Right kidney (tissue), 1 donor: ENCODE measurements at regions not wholly inside any gene's neighbourhood (a gene's known extent, or its start where the extent isn't known, plus 50 kb on each side); places are given as distances from the start of the nearest gene placed in this dataset.
"Not testable (repeated sequence)": the region's sequence is repeated elsewhere in the genome, so short reads cannot be mapped to it uniquely, and the experiment has no call there.

ENCODE experiments used
- DNase-seq: peaks from one replicate; pipeline ENCODE4 v3.0.0-alpha.2; 2016

DNA sequence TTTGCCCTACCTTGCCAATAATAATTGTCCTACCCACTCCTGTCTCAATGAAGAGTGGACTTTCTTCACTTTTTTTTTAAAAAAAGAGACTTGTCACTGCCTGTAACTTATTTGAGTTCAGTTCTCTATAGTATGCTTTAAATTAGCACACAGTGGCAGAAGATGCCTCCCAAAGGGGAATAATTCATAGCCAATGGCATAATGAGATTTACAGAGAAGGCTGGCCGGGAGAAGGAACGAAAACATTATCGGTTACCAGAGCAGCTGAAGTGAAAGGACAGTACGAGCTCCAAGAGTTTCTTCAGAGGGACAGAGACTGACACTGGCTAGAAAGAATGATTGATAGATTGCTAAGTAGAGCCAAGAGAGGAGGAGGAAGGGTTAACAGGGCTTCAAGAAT, 356.3 kb downstream of the EMP1 start:
- DNase-seq = no peak

DNA sequence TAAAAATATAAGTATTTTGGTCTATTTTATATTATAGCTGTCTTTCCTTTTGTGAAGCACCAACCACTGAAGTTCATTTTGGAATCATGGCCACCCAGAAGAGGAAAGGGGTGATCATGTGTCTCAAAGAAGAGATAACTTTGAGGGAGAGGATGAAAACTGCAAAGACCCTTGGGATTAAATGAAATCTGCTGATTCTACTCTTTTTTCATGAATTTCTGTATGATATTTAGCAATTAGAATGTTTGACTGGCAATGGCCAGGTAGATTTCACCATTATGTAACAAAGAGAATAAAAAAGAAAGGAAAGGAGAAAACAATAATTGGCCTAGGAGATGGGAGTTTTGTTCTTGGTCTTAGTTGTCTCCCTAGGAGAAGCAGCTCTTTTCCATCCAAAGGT, 350.8 kb downstream of the EMP1 start:
- no peak for DNase-seq

DNA sequence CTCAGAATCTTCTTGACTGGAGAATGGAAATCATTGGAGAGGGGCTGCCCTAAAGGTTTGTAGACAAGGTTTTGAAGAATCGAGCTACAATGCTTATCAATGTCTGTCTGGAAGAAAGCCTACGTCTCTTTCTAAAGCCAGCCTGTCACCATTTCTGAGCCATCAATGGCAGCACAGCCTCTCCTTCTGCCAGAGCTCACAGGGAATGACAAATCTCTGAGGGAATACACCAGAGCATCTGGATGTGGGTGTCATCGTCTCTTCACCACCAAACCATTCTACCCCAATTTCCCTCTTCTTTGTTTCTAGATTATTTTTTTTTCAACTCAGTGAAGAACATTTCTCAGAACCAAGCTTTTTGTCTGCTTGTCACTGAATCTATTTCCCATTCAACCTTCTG, 349.7 kb downstream of the EMP1 start:
- DNase-seq = no peak

DNA sequence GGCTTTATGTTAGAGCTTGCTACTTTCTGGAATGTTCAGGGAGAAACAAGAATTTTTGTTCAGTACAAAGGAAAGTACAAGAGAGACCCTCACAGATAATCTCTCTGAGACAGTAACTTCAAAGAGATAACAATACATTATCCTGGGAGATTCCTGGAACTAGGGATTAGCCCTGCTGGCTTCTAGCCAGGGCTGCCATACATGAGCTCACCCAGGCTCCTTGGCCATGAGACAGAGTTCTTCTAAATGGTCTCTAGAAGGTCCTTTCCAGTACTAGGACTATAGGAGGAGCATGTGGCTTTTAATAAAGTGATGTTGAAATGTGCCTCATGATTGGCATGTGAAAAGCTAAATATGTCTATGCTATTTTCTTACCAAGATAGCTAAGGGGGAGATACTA, 342.5 kb downstream of the EMP1 start:
- no peak for DNase-seq

DNA sequence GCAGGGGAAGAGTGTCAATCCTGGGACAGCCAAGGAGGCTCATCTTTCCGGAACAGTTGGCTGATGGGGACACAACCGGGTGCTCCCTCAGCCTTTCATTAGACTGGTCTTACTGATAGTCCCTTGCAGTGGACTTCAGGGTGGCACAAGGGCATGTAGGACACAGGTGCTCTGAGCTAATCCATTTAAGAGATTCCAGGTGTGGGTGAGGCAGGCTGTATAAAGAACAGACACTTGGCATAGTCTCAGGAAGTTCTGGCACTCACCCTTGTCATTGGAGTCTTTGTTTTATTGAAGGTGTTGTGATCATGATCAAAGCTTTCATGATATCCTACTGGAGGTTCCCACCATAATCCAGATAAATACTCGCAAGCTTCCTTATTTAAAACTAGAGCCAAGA, 341.6 kb downstream of the EMP1 start:
- no peak for DNase-seq

DNA sequence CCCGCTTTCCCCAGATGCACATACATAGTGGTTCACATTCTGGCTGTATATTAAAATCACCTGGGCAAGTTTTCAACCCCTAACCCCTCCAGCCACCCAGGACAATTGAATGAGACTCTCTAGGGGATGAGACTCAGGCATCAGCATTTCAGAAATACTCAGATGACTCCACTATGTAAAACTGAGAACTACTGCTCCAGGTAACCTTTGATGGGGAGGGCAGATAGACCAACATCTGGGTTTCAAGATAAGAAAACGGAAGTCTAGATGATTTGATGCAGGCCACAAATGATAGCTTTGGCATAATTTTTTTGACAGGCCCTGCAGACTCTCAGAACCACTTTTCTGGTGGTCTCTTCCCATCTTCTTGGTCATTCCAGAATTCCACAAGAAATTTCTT, 341.1 kb downstream of the EMP1 start:
- no peak for DNase-seq

DNA sequence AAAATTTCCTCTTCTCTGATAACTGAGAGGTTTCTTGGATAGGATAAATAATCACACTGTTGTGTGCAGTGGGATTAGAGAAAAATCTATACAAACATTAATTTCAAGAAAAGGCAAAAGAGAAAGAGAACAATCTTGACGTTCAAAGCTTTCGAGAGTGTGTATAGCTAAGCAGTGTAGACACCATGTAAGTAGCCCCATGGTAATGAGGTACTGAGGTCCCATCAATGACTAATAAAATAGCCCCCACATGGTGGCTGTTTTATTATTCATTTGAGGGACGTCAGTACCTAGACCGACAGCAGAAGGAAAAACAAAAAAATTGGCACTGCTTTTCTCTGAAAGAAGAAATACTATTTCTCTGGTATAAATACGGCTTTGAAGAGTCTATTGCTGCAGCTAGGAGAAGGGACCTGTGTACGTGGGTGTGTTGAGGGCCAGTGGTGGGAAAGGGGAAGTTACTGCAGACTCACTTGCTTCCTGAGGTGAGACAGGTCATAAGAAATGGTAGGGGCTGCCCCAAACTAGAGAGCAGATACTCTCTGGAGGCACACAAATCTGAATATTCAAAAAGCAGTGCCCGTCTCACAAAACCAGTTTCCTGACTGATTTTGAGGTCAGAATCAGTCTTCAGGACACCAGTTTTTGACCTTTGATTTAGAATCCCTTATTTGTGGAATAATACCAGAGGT, 339.8 kb downstream of the EMP1 start:
- no peak for DNase-seq

DNA sequence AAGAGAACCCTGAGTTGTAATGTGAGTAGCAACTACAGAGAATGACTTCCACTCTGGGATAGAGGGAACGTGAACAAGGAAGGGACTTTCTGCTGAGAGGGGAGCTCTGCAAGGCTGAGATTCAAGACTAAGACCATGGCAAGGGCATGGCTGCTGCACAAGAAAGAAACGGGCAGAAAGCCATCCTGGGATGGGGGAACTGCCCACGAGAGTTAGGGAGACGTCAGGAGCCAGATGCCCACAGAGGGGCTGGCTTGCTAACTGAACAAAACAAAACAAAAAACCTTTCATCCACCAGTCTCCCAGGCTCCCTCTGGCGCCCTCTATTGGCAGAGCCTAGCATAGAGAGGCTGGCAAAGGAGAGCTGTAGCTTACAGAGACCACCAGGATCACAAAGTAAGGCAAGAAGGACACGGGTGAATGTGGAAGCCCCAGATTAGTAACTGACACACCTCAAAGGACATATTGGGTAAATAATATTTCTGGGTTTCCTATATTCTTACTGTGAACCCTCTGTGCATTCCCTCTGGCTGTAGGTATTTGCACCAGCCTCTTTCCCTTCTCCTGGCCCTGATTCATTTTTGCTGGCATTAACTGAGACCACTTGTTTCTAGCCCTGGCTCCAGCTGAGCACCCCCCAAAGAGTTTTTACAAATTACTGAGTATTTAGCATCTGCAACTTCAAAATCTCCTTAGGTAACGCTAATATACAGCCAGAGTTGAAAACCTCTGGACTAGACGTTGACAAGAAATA, 338.3 kb downstream of the EMP1 start:
- peak; percentile 77 for DNase-seq

DNA sequence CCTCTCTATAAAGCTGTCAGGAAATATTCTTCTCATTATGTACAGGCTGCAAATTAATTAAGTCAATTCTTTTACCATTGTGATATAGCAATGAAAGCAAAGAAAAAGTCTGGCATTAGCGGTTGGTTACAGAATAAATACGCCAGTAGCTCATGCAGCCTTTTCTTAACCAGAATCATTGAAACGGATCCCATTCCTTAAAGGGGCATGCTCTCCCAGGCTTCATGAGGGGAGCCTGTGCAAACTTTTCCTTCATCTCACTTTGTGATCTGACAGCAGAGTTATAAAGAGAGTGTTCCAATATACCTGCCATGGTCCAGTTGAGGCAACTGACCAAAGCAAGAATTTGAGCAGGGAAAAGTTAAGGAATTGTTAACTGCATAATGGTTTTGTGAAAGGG, 337.7 kb downstream of the EMP1 start:
- no peak for DNase-seq

DNA sequence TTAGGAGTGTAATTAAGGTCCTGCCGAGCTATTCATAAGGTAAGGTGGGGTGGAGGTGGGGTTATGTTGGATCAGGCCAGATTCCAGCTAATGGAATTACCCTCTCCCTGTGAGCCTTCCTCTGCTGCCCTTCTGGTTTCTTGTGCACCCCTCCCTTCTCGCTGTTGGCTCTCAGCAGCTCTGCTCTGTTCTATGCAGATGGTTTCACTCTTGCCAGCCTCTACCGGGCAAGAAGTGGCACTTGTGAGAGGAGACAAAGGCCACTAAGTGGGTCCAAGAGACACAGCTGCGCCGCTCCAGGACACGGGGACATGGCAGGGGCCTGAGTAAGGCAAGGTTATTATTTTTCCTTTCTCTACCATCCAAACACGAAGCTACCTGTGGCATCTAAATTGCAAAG, 334.4 kb downstream of the EMP1 start:
- no peak for DNase-seq

DNA sequence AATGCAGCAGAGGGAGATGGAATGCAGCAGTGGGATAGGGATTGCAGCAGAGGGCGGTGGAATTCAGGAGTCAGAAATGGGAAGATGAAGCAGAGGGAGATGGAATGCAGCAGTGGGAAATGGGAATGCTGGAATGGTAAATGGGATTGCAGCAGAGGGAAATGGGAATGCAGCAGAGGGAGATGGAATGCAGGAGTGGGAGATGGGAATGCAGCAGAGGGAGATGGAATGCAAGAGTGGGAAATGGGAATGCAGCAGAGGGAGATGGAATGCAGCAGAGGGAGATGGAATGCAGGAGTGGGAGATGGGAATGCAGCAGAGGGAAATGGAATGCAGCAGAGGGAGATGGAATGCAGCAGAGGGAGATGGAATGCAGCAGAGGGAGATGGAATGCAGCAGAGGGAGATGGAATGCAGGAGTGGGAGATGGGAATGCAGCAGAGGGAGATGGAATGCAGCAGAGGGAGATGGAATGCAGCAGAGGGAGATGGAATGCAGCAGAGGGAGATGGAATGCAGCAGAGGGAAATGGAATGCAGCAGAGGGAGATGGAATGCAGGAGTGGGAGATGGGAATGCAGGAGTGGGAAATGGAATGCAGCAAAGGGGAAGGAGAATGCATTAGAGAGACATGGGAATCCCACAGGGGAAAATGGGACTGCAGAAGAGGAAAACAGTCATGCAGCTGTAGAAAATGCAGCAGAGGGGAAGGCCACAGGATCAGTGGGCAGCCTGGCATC, 329.8 kb downstream of the EMP1 start:
- peak; percentile 7 for DNase-seq

DNA sequence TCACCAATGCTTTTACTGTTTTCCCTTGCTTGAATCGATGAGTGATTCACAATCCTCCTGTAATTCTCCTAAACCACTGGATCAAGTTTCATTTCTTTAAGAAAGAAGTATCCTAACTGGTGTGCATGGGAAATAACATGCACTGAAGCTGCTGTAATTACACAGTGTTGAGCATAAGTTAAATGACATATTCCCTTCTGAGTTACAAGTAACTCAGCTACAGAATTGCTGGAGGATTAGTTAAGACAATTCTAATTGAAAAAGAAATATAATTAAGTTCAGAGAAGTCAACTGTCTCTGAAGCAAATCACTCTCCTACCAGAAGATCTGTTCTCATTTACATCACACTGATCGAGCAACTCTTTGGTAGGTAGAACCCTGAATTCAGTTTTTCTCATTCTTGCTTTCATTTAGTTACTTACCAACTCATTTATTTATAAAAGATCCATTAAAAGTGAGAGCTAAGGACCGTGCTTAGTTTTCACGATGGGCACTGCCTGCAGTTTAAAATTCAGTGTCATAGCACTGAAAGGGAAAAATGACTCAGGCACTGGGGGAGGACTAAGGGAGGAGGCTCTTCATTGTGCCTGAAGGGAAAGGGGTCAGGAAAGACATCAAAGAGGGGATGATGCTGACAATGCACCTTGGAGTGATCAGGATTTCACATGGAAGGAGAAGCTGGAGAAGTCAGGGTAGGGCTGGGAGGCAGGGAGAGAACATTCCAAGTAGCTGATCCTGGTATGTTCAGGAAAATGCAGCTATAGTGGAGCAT, 327.2 kb downstream of the EMP1 start:
- DNase-seq = no peak

DNA sequence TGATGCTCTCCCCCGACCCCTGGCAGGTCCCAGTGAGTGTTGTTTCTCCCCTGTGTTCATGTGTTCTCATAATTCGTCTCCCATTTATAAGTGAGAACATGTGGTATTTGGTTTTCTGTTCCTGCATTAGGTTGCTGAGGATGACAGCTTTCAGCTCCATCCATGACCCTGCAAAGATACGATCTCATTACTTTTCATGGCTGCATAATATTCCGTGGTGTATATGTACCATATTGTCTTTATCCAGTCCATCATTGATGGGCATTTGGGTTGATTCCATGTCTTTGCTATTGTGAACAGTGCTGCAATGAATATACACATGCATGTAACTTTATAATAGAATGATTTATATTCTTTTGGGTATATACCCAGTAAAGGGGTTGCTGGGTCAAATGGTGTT, 321.5 kb downstream of the EMP1 start:
- DNase-seq = not testable (repeated sequence)

DNA sequence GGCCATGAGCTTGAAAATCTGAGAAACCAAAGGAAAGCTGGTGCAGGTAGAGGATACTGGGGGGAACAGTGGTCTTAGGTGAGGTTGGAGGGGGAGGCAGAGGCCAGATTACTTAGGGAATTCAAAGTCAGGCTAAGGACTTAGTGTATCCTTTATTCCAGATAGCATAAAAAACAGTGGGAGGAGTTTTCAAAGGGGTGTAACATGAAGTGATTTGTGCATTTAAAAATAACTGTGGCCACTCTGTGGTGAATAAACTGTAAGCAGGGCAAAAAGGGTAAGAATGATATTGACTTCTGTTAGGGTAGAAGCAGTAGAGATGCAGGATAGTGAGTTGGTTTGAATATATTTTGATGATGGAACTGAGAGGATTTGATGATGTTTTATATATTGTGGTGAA, 313.2 kb downstream of the EMP1 start:
- DNase-seq = no peak

DNA sequence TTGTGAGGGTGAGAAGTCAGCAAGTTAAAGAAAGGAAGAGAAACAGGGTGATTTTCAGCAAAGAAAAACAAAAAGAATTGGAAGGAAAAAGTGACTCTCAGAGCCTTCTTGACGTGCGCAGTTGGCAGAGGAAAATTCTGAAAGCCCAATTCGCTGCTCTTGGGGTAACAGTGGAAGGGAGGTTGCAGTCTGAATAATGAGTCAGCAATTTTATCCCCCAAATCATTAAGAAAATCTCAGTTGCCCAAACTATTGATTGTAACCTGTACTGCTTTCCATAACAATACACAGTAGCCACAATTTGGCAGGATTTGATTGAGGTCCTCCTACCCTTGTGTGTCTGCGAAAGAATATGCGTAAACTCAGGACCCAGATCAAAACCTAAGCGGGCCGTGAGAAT, 309.1 kb downstream of the EMP1 start:
- DNase-seq = no peak

DNA sequence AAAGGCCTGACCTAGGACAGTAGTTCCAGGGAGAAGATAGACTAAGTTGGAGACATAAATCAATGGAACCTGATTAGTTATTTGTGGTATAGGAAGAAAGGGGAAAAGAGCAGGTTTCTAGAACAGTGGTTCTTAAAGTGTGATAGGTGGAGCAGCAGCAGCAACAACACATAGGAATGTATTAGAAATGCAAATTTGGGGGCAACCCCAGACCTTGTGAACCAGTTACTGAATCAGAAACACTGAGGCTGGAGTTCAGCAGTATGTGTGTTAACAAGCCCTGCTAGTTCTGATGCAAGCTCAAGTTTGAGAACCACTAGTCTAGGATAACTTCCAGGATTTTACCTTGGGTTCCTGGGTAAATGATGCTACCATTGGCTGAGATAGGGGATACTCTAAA, 308.7 kb downstream of the EMP1 start:
- DNase-seq = no peak

DNA sequence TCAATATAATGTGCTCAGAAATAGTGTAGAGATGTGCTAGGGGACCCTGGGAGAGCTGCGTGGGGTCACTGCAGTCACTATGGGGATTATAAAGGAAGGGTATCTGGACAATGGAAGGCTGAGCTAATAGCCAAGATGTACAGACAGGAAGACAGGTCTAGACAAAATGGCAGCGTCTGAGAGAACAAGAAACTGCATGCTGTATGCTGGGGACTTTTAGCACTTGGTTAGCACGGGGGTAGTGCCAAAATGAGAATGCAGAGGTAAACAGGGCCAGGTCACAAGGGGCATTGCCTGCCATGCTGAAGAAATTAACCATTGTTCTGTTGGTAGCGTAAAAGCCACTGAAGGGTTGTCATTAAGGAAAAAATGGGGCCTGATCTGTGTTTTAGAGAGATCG, 308.2 kb downstream of the EMP1 start:
- DNase-seq = no peak

DNA sequence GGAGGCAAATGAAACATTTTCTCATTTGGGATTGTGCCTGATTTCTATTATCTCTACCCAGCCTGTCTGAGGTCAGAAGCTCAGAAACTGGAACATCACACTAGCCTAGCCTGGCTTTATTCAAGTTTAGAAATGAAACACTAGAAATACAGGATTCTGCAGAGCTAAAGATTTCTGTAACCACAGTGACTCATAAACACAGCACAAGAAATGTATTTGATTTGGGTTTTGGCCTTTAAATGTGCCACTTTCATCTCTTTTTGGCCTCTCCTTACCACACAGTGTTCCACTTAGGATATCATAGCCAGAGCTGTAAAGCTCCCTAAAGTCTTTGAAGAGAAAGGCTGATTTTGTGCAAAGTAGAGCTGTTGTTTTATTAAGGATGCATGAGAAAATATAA, 307.5 kb downstream of the EMP1 start:
- DNase-seq = no peak

DNA sequence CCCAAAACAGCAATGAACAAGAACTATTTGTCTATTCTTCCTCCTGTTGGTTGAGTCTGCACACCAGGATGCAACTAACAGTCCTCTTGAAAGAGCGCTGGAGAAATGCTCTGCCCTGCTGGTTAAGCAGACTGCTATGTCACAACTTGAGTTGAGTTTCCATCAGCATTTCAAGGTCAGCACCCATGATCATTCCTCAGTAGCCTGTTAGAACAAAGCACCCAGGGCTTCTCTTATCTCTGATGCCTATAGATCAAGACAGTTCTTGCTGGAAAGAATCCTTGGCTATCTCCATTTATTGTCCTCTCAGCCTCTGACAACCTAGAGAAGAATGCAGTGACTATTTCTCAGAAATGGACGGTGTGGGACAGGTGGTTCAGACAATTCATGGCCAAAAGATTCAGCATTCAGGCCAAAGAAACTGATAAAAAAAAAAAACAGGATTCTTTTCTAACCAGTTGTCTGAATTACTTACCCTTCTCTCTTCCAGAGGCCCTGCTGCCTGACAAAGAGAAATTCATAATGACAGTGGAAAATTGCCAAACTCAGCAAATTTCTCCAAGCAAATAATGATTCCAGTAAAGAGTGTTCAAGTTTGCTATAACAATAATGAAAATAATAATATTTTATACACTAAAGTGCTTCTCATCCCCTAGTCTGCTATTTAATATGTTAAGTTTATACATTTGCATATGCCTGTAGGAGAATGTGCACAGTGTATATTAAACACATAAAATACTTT, 306.7 kb downstream of the EMP1 start:
- no peak for DNase-seq

DNA sequence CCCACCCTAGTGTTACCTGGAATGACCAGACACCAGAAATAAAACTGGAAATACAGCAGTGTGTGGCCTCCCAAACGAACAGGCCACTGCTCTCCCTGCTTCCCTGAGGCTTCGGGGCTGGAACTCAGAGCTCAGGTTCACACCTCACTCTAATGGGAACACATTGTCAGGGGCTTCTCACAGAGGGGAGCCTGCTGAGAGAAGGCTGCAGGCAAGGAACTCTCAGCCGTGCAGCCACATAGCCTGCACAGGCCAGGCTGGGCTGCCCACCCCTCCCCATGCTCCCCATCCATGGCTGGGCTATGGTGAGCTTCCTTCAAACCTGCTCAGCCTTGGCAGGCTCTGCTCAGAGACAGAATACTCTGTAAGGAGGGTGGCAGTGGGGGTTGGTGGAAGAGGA, 302.5 kb downstream of the EMP1 start:
- no peak for DNase-seq

DNA sequence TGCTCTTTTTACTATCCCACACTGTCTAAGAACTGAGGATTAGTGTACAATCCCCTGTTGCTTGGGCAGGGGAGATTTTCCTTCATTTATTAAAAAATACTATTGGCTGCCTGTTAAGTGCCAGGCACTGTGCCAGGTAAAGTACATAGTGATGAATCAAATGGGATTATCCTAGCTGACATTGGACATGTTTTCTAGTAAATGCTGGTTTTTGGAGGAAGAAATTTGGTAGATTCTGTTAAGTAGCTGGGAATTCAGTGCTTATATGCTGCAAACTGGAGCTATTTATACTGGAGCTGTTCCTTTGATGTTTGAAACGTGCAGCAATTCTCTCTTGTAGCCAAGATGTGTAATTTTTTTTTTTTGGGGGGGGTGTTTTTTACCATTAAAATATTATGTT, 299.6 kb downstream of the EMP1 start:
- no peak for DNase-seq

DNA sequence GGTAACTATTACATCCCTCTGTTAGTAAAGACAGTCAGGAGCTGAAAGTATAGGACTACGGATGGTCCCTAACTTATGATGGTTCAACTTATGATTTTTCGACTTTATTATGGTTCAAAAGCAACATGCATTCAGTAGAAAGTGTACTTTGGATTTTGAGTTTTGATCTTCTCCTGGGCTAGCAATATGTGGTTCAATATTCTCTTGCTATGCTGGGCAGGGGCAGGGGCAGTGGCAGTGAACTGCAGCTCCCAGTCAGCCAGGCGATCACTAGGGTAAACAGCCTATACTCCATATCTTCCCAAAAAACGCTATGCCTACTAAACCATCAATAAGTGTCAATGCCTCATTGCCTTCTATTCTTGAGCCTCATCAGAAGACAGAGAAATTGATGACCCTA, 292.7 kb downstream of the EMP1 start:
- DNase-seq = no peak
